ENCODE measurements at regions not wholly inside any gene's neighbourhood (a gene's known extent, or its start where the extent isn't known, plus 50 kb on each side); places are given as distances from the start of the nearest gene placed in this dataset.
"Not testable (repeated sequence)": the region's sequence is repeated elsewhere in the genome, so short reads cannot be mapped to it uniquely, and the experiment has no call there.

GRCh38 chr21:27534206-27534605 is 567.3 kb upstream of the ADAMTS5 start:
- DNase-seq (ENCODE audit: low spot score), result no peak

- no peak for DNase-seq (ENCODE audit: low spot score)
Observed at GRCh38 chr21:27532076-27532475, 565.2 kb upstream of the ADAMTS5 start.

GRCh38 chr21:27528697-27529096 is 561.8 kb upstream of the ADAMTS5 start:
- no peak for DNase-seq (ENCODE audit: low spot score)

GRCh38 chr21:27526451-27526850 is 559.6 kb upstream of the ADAMTS5 start:
- DNase-seq (ENCODE audit: low spot score), result no peak

- no peak for DNase-seq (ENCODE audit: low spot score)
Observed at GRCh38 chr21:27525780-27526179, 558.9 kb upstream of the ADAMTS5 start.

- no peak for DNase-seq (ENCODE audit: low spot score)
Observed at GRCh38 chr21:27519361-27519760, 552.5 kb upstream of the ADAMTS5 start.

GRCh38 chr21:27517177-27517576 is 550.3 kb upstream of the ADAMTS5 start:
- not testable (repeated sequence) for DNase-seq (ENCODE audit: low spot score)

GRCh38 chr21:27515676-27516075 is 548.8 kb upstream of the ADAMTS5 start:
- no peak for DNase-seq (ENCODE audit: low spot score)

- no peak for DNase-seq (ENCODE audit: low spot score)
Observed at GRCh38 chr21:27513825-27514224, 546.9 kb upstream of the ADAMTS5 start.

GRCh38 chr21:27513016-27513415 is 546.1 kb upstream of the ADAMTS5 start:
- no peak for DNase-seq (ENCODE audit: low spot score)

- DNase-seq (ENCODE audit: low spot score), result no peak
Observed at GRCh38 chr21:27511233-27511632, 544.3 kb upstream of the ADAMTS5 start.

- no peak for DNase-seq (ENCODE audit: low spot score)
Observed at GRCh38 chr21:27507695-27508094, 540.8 kb upstream of the ADAMTS5 start.

- no peak for DNase-seq (ENCODE audit: low spot score)
Observed at GRCh38 chr21:27505516-27505915, 538.6 kb upstream of the ADAMTS5 start.

- no peak for DNase-seq (ENCODE audit: low spot score)
Observed at GRCh38 chr21:27502801-27503200, 535.9 kb upstream of the ADAMTS5 start.

- no peak for DNase-seq (ENCODE audit: low spot score)
Observed at GRCh38 chr21:27498025-27498424, 531.1 kb upstream of the ADAMTS5 start.

- no peak for DNase-seq (ENCODE audit: low spot score)
Observed at GRCh38 chr21:27495836-27496235, 528.9 kb upstream of the ADAMTS5 start.

GRCh38 chr21:27493542-27493941 is 526.7 kb upstream of the ADAMTS5 start:
- DNase-seq (ENCODE audit: low spot score), result no peak

GRCh38 chr21:27487676-27488075 is 520.8 kb upstream of the ADAMTS5 start:
- DNase-seq (ENCODE audit: low spot score), result no peak

- DNase-seq (ENCODE audit: low spot score), result no peak
Observed at GRCh38 chr21:27480841-27481261, 514.0 kb upstream of the ADAMTS5 start.

GRCh38 chr21:27477296-27477695 is 510.4 kb upstream of the ADAMTS5 start:
- DNase-seq (ENCODE audit: low spot score), result no peak

- DNase-seq (ENCODE audit: low spot score), result no peak
Observed at GRCh38 chr21:27476696-27477095, 509.8 kb upstream of the ADAMTS5 start.

- DNase-seq (ENCODE audit: low spot score), result no peak
Observed at GRCh38 chr21:27475363-27475955, 508.6 kb upstream of the ADAMTS5 start.

- DNase-seq (ENCODE audit: low spot score), result no peak
Observed at GRCh38 chr21:27467366-27467765, 500.5 kb upstream of the ADAMTS5 start.

- no peak for DNase-seq (ENCODE audit: low spot score)
Observed at GRCh38 chr21:27466140-27466539, 499.3 kb upstream of the ADAMTS5 start.

Measured in mucosa of gallbladder (tissue), 1 donor.